Stimulated activated CD8-positive, alpha-beta memory T cell treated with anti-CD3 and anti-CD28 coated beads, Interleukin-4, amount 100 ng/mL, for 24 hours (primary cell): ENCODE measurements at regions not wholly inside any gene's neighbourhood (a gene's known extent, or its start where the extent isn't known, plus 50 kb on each side); places are given as distances from the start of the nearest gene placed in this dataset.
"Not testable (repeated sequence)": the region's sequence is repeated elsewhere in the genome, so short reads cannot be mapped to it uniquely, and the experiment has no call there.

ENCODE experiments used
- DNase-seq: peaks from one replicate; pipeline ENCODE4 v3.0.0-alpha.2; 2020; ENCODE audit warnings: low read depth

DNA sequence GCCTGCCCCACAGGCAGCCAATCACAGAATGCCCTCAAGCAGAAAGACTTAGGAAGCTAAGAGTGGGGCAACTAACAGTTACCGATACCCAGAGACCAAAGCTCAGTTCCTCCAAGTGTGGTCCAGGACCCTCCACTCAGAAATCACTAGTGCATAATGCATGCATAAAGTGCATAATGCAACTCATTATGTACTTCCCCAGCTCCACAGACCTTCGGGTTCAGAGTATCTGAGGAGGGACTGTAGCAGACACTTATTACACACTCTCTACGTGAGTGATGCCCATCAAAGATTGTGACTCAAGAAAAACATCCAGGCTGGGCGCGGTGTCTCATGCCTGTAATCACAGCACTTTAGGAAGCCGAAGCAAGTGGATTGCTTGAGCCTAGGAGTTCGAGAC is 328.0 kb downstream of the BCOR start:
- no peak for DNase-seq

DNA sequence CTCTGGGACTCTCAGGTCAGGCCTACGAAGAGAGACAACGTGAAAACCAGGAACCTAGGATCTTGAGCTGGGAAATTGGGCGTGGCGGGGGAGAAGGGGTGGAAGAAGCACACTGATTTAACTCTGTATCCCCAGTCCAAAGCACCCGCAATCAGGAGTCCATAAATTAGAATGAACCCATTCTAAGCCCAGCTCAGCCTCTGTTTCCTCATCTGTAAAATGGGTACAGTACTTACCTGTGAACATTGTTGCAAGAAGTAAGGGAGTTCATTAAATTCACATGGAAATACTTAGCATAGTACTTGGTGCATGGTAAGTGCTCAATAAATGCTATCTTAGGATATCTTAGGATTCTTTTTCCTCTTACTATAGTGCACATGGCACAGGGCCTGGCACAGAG is 326.7 kb downstream of the BCOR start:
- DNase-seq: no peak

DNA sequence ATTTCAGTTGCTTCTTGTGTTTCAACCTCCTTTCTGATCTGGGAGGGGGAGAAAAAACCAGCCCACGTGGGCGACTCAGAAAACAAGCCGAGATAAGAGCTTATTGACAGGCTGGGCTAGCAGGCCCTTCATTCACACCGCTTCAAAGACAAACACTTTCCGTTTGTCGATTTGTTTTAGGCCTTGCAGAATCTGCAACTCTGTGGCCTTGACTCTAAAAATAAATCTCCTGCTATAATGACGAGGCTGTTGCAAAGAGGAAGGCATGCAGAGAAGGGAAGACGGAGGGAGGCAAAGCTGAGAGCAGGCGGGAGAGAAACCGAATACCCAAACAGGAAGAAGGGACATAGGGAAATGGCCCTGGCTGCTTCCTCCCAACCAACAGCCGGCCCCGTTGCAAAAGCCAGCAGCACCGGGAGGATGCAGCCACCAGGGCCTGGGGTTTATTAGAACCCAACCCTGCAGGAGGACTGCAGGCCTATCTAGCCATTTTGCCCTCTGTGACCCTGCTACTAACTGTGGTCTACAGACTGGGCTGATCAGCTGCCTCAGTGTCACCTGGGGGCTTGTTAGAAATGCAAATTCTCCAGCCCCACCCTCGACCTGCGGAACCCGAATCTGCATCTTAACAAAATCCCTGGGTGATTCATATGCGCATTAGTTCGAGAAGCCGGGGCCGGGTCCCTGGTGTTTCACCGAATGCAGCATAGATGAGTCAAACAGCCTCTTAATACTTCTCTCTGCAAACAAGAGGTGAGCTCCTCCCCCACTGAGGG is 325.5 kb downstream of the BCOR start:
- DNase-seq: peak; percentile 33

DNA sequence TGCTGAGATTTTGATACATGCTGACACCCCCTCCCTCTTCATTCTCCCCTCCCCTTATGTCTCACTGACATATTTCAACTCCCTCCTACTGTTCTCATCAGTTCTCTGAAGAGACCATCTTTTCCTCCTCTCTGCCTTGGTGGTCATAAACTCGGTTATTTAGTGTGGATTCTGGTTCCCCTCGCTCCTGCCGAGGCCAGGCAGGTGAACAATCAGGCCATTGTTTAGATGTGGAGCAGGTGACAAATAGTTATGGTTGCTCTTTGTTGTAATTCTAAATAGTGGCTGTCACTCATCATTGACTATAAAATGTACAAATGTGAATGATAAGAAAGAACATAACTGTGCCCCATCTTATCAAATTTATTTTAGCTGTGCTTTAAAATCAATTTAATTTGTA is 324.6 kb downstream of the BCOR start:
- DNase-seq: no peak

DNA sequence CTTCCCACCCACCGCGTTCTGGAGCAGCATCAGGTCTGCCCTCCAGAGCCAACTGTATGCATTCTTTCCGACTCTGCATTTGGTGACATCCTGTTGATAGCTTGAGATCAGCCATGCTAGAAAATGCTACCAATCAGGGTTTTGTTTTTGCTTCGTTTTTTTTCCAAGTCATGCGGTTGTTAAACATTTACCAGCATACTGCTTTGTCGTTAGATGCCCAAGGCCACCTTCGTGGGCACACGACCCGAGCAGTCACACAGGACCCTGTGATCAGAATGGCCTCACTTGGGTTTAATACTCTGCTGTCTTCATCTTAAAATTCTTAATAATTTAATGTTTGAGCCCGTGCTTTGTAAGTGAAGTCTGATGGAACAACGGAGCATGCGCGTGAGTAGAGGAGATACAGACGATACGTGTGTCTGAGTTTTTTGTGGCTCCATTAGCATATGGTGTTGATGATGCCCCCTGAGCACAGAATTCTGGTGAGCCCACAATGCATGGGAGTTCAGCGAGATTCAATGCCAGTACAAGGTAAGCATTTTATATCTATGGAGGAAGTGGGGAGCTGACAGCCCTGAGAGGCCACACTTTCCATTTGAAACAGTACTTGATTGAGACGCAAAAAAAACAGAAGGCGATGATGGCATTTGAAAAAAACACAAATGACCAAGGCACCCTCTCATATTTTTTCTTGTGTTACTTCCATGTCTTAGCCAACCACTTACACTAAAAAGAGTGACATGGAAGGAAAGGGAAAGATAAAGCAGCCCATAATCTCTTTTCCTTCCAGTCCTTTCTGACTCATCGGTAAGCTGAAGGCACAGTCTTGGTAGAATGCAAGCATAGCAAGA is 323.6 kb downstream of the BCOR start:
- no peak for DNase-seq

DNA sequence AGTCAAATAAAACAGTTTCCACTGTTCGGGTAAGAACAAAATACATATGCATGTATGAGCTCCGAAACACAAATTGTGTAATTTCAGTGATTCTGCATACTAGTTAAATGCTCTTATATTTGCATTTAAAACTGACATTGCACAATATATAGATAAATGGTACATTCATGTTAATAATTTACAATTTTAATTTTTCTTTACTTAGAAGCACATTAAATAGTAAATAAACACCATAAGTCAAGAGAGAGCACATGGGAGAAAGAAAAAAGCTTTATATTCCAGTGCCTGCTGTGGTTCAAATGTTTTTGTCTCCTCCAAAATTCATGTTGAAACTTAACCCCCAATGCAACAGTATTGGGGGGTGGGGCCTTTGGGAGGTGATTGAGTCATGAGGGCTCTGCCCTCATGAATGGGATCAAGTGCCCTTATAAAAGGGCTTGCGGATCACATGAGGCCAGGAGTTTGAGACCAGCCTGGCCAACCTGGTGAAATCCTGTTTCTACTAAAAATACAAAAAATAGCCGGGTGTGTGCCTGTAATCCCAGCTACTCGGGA is 322.9 kb downstream of the BCOR start:
- no peak for DNase-seq

DNA sequence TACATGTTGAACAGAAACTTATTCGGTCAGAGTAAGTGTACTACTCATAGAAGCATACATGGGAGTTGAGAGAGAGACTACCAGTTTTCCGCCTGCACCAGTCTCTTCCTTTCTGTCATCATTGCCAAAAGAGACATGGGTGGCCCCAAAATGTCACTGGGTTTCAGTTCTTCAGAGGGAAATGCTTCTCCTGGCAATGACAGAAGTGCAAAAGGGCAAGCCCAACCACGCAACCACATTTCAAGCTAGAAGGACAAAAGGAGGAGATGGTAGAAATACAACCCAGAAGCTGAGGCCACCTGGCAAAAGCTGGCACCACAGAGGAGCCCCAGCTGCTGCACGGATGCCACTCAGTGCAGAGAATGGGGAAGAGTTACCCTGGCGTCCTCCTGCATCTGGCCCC is 320.1 kb downstream of the BCOR start:
- no peak for DNase-seq

DNA sequence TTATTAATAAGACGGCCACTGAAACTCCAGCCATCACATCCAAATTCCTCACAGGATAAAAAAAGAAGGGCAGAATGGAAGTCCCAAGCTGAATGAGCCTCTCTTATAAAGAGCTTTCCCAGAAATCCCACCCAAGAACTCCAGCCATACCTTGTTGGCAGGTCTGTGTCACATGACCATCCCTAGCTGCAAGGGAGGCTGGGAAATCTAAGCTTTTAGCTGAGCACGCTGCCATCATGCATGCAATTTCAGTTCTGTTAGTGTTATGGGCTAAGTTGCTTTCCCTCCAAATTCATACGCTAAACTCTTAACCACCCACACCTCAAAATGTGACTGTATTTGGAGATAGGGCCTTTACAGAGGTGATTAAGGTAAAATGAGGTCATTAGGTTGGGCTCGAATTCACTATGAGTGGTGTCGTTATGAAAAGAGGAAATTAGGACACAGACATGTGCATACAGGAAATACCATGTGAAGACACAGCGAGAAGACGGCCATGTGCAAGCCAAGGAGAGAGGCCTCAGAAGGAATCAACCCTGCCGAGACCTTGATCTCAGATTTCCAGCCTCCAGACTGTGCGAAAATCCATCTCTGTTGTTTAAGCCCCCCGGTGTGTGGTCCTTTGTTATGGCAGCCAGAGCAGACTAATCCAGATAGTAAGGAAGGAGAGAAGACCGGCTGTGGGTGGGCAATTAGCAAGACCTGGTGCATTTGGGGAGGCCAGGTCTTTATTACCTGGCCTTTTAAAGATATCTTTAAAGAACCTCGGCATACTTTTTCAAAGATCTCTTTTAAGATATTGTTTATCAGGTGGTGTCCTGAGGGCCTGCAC is 317.6 kb downstream of the BCOR start:
- DNase-seq: no peak

DNA sequence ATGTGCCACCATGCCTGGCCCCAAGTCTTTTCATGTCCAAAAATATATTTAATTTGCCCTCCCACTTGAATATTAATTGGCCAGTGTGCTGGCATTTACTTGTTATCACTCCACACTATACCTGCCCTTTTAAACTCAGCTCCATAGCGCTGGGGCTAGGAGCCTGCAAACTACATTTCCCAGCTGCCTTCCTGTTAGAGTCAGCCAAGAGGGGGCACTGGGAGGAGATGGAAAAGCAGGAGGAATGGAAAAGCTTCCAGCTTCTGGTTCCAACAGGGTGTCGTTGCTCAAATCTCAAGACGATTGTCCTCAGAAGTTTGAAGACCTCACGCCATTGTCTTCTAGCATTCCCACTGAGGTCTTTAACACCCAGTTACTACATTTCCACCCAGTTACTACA is 315.5 kb downstream of the BCOR start:
- no peak for DNase-seq

DNA sequence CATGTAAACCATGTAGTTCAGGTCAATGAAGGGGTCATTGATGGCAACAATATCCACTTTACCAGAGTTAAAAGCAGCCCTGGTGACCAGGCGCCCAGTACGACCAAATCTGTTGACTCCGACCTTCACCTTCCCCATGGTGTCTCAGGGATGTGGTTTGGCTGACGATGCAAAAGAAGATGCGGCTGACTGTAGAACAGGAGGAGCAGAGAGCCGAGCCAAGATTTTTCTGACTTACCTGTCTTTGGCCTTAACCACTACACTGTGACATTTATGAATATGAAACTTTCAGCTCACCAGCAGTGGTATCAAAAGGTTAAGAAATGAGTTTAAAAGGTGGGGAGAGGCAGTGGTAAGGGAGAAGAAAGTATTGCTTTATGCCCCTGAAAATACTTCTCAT is 309.8 kb downstream of the BCOR start:
- no peak for DNase-seq

DNA sequence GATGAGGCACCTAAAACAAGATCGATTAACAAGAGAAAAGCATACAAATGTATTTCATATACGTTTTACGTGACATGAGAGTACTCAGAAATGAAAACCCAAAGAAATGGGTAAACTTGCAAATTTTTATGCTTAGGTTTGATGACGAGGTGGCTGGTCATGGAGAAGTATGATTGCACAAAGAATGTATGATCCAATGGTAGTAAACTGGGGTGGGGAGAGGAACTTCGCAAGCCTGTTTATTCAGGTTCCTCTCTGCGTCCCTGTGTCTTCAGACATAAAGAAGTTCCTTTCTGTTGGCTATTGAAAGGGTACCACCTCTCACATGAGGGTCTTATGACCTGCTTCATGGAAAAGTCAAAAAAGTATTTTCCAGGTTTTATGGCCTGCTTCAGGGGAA is 309.2 kb downstream of the BCOR start:
- no peak for DNase-seq

DNA sequence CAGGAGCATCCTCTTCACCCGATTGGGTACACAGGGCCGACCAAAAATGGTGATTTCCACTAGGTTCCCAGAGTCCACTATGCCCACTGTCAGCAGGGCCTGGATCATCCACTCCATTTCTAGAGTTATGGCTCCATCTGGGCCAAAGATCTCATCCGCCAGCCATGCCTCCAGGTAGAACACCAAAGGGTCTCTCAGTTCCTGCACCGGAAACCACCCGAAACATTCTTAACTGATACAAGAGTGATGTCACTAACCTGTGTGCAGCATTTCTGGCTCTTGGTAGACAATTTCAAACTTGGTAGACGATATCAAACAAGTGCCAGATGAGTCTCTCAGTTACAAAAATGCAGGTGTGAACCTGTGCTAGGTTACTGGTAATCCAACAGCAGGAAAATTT is 306.1 kb downstream of the BCOR start:
- no peak for DNase-seq

DNA sequence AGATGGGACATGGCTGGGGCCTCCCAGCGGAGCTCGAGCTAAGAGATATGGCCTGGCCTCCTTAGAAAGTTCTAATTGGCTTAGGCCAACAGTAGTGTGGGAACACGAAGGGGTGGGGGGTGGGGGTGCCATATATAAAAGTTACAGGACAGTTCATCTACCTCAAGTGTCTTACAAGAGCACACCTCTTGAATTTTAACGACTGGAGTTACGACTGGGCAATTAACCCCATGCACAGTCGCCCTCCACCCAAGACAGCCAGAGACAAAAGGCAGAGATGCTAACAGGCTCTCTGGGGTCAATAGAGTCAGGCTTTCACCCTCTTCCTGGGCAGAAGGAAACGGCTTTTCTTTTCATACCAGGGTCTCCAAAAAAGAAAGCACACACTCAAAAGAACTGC is 302.2 kb downstream of the BCOR start:
- DNase-seq: no peak

DNA sequence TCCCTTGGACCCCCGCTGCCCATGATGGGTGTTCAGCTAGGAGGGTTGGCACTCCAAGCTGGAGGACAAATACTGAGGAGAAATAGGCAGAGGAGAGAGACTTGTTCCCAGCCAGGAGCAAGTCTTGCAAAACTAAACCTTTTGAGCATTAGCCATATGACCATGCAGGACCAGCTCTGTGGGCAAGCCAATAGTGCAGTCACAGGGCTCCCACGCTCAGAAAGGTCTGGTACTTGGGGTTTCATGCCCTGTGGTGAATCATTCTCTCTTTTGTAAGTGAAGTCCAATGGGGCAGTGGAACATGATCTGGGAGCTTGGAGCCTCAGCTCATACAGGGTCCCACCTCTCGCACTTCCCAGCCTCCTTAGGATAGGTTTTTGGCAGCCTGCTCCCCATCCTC is 300.9 kb downstream of the BCOR start:
- DNase-seq: no peak

DNA sequence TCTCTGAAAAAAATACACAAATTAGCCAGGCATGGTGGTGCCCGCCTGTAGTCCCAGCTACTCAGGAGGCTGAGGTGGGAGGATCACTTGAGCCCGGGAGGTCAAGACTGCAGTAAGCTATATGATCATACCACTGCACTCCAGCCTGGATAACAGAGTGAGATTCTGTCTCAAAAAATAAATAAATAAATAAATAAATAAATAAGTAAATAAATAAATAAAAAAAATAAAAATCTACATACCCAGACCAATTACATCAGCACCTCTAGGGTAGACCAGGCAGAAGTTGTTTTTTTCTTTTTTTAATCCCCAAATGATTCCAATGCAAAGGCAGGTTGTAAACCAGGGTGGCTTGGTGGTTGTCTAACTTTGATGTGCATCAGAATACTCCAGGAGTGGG is 299.3 kb downstream of the BCOR start:
- DNase-seq: not testable (repeated sequence)

DNA sequence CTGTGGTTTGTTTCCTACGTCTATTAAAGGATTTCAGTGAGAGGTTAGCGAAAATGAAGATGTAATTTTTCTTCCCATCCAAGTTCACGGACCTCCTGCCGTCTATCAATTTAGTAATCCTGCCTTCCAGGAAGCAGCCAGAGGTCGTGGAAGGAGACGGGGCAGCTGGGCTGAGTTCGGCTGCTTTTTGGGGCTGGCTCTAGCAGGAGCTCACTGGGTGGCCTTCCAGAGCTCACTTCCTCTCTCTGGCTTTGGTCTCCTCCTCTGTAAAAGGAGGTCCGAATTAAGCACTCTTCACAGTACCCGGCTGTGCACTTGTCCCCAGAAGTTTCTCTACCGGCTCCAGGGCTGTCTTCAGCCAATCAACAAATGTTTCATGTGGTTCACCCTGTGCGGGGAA is 295.4 kb downstream of the BCOR start:
- DNase-seq: no peak

DNA sequence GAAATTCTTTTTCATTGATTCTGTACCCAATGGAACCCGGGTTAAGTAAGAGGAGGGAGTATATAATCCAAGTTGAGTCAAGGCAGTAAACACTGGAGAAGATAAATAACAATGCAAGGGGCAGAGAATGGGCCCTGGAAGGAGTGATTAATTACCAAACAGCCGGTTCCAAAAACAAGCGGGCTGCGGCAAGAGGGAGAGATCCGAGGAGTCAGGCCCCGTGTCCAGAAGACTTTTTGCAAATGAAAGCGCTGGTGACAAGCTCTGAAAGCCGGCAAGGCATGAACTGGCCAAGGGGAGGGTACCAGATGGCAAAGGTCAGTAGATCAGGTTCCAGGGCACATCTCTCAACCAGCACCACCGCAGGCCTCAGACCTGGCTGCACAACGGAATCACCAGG is 294.9 kb downstream of the BCOR start:
- no peak for DNase-seq

DNA sequence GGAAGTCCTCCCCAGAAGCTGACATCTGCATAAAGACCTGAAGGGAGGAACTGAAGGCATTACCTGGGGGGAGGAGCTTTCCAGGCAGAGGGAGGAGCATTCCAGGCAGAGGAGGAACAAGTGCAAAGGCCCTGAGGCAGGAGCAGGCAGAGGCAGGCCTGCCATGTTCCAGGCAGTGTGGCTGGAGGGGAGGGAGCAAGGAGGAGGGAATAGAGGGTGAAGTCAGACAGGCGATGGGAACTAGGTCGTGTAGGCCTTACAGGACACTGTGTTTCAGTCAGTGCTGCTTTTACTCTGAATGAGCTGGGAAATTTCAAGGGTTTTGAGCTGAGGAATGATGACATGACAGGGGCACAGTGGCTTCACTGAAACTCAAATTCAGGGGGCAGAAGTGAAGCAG is 292.7 kb downstream of the BCOR start:
- DNase-seq: no peak

DNA sequence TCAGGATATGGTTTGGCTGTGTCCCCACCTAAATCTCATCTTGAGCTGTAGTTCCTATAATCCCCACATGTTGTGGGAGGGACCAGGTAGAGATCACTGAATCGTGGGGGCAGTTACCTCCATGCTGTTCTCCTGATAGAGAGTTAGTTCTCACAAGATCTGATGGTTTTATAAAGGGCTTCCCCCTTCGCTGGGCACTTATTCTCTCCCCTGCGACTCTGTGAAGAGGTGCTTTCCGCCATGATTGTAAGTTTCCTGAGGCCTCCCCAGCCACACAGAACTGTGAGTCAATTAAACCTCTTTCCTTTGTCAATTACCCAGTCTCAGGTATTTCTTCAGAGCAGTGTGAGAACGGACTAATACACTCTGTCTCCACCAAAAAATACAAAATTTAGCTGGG is 291.9 kb downstream of the BCOR start:
- DNase-seq: no peak

DNA sequence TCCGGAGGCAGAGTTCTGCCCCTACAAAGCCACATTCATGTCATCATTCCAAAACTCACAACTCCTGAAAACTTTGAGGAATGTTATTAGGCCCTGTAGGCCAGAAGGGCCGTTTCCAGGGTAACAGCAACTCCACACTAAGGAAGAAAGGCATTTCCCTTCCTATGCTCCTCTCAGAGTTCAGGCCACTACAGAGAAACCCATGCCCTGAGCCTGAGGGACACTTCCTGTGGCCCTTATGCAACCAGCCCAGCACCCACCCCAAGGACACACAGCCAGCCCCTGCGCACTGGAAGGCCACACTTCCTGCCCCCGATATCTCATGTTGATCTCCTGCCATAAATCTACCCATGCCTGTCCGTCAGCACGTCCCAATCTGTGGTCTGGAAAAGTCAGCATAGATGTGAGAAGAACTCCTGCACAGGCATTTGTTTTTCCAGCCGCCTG is 289.3 kb downstream of the BCOR start:
- no peak for DNase-seq

DNA sequence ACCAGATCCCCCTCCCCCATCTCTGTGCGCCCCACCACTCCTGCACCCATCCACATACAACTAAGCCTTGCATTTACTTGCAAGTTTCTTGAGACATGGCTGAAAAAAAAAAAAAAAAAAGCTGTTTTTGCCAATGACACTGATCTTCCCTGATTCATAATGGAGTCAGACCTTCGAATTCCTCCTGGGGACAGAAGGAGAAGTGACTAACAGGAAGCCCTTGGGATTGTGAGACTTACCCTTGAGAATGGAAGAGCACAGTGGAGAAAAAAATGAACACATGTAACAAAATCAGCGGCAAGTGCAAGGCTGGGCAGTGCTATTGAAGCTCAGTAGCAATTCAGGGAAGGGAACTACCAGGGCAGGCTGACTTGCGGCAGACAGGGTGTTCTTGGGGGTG is 288.4 kb downstream of the BCOR start:
- DNase-seq: no peak

DNA sequence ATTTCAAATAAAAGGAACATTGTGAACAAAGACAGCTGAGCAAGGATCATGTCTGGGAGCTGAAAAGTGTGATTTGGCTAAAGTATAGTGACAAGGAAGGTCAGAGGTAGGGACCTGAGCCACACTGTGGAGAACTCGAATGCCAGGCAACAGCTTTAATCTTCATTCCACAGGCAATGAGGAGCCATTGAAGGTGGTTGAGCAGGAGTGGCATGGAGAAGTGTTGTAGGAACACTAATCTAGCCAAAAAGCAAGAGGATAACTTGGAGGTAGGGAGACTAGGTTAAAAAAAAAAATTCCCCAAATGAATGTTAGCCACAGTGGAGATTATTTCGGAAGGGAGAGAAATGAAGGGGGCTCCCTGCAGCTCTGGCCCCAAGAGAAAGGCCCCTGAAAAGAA is 286.9 kb downstream of the BCOR start:
- no peak for DNase-seq
